Thyroid gland (tissue), 4 donors: ENCODE measurements at regions not wholly inside any gene's neighbourhood (a gene's known extent, or its start where the extent isn't known, plus 50 kb on each side); places are given as distances from the start of the nearest gene placed in this dataset.

Experiments used
- CTCF ChIP-seq, 6 experiments: fragments of 200-600 bp in 3 of 6; fragments of 450-650 bp in 3 of 6; sonication (generic) in 3 of 6; IDR thresholded peaks; one replicate each; pipeline ENCODE4 v1.5.1; 2016 to 2019; ENCODE audit warnings: antibody characterized with exemption in 6 of 6, mild to moderate bottlenecking in 2 of 6, inconsistent platforms in 1 of 6, moderate library complexity in 1 of 6
- POLR2A ChIP-seq, 2 donors: fragments of 450-650 bp; IDR thresholded peaks; one replicate each; pipeline ENCODE4 v1.6.1; 2017; ENCODE audit warnings: antibody characterized with exemption in 2 of 2, mild to moderate bottlenecking in 2 of 2, moderate library complexity in 1 of 2

GRCh38 chr13:79833991-79834390 is 353.0 kb downstream of the NDFIP2 start:
- TF ChIP-seq CTCF (IDR thresholded peaks at IDR 0.05) (no peak), POLR2A (IDR thresholded peaks at IDR 0.05) (no peak)
